Kidney capillary endothelial cell (primary cell): ENCODE measurements at regions not wholly inside any gene's neighbourhood (a gene's known extent, or its start where the extent isn't known, plus 50 kb on each side); places are given as distances from the start of the nearest gene placed in this dataset.
"Not testable (repeated sequence)": the region's sequence is repeated elsewhere in the genome, so short reads cannot be mapped to it uniquely, and the experiment has no call there.

Source experiments
- DNase-seq: peaks from one replicate; pipeline ENCODE4 v3.0.0-alpha.2; 2018; ENCODE audit warnings: low spot score

DNA sequence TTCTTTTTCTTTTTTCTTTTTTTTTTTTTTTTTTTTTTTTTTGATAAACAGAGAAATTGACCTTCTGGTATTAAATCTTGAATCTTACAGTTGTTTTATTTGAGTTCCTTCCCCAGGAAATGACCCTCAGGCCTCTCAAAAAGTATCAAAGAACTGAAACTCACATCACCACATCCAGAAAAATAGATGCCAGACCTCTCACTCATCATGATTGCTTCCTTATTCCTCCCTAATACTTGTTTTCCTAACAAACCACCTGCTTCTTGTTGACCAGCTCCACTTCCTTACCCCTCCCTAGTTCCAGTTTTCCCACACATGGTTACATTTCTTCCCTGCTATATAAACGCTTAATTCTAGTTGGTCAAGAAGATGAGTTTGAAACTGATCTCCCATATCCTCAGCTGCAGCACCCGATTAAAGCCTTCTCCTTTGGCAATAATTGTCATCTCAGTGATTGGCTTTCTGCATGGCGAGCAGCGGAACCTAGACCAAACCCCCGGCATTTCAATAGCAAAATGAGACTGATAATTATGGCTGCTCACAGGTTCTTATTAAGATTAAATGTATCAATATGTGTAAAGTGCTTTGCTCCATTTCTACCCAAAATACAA is 681.1 kb upstream of the AUTS2 start:
- no peak for DNase-seq

DNA sequence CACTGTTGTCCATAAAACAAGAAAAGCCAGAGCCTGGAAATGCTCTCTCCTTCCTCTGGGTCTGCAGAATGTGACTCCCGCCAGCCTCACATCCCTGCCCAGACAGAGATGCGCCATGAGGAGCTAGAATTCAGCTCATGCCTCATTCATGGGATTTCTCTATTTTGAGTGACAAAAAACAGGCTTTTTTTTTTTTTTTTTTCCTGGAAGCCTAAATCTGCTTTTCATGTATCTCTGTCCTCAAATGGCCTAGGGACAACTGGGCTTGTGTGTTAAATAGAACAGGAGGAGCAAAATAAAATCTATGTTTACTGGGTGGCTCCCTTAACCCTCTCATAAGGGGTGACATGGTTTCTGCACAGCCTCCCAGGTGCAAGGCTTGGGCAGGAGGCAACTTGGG is 679.7 kb upstream of the AUTS2 start:
- no peak for DNase-seq

- DNase-seq = no peak
Measured at GRCh38 chr7:68922850-68923249, 675.4 kb upstream of the AUTS2 start.

GRCh38 chr7:68925241-68925640 is 673.0 kb upstream of the AUTS2 start:
- no peak for DNase-seq

DNA sequence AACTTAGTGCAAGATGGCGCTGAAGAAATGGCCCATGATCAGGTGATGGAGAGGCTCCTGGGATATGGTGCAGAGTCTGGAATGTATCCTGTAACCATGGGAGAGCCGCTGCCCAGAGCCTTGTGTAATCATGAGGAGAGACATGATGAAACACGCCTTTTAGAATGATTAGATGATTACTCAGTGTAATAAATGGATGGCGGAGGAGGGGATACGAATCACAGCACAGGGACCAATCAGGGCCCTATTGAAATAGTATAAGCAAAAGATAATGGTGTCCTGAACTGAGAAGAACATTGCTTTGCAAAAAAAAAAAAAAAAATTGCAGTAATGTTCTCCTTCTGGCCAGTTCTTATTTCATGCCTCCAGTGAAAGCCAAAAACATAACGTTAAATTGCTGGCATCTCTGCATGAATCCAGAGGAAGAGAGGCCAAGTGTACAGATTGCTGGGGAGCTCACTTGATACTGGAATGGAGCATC is 668.5 kb upstream of the AUTS2 start:
- DNase-seq = no peak

- no peak for DNase-seq
Measured at GRCh38 chr7:68936471-68937035, 661.7 kb upstream of the AUTS2 start.

DNA sequence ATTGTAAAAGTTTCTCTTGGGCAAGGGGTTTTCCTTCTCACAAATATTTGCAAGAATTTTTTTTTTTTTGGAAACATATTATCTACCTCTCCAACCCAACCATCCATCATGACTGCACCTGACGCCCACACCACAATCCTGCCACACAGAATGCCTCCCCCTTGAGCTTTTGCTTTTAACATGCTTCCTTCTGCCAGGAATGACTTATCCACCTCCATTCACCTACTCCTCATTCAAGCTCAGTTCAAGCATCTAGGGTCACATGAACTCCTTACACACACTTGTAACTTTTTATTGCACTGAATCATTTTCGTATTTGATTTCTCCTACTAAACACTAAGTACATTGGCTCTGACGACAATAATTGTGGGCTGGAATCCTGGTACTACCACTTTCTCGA is 660.1 kb upstream of the AUTS2 start:
- DNase-seq = no peak

GRCh38 chr7:68943786-68944185 is 654.5 kb upstream of the AUTS2 start:
- DNase-seq = no peak

- DNase-seq = no peak
Measured at GRCh38 chr7:68955656-68956055, 642.6 kb upstream of the AUTS2 start.

GRCh38 chr7:68958571-68958970 is 639.7 kb upstream of the AUTS2 start:
- DNase-seq = no peak

GRCh38 chr7:68963552-68963951 is 634.7 kb upstream of the AUTS2 start:
- DNase-seq = no peak

DNA sequence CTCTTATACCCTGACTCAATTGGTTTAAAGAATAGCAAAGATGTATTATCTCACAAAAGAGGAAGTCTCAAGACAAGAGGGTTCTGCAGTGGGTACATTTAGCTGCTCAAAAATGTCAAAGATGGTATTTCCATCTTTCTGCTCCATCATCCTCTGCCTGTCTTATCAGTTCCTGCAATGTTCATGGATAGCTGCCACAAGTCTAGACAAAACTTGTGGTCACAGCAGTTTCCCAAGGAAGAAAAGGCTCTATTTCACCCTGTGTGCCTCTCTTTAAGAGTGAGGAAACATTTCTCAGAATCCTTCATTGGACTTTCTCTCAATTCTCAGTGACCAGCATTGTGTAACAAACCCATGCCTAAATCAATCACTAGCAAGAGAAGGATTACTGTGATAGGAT is 634.2 kb upstream of the AUTS2 start:
- no peak for DNase-seq

- no peak for DNase-seq
Measured at GRCh38 chr7:68965351-68965750, 632.9 kb upstream of the AUTS2 start.

DNA sequence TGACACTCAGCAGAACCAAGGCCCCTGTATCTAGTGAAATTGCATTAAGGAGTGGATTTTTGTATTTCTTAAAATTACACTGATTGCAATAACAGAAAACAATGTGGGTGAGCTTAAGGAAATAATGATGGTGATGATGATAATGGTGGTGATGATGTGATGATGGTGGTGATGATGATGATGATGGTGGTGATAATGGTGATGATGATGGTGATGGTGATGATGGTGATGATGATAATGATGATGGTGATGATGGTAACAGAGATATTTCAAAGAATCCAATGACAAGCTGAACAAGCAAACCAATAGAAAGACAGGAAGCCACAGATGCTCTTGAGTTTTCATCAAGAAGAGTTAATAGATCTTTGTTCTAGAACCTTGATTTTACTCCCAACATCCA is 630.7 kb upstream of the AUTS2 start:
- DNase-seq = no peak

DNA sequence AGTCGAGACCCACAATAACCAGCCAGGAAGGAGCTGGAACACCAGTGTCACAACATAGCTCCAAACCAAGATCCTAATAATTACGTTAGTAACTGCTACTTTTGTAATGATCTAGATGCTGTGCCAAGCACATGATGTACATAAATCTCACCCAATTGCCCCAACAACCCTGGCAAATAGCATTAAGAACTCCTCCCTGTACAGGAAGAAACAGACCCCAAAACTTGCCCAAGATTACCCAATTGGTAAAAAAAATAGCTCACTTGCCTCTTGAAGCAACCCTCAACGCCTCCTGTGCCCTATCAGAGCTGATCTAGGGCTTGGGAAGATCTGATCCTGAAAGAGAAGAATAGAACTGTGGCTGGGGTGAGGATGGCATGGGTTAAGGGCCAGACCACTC is 628.7 kb upstream of the AUTS2 start:
- DNase-seq = no peak

- DNase-seq = no peak
Measured at GRCh38 chr7:68971634-68972340, 626.5 kb upstream of the AUTS2 start.

DNA sequence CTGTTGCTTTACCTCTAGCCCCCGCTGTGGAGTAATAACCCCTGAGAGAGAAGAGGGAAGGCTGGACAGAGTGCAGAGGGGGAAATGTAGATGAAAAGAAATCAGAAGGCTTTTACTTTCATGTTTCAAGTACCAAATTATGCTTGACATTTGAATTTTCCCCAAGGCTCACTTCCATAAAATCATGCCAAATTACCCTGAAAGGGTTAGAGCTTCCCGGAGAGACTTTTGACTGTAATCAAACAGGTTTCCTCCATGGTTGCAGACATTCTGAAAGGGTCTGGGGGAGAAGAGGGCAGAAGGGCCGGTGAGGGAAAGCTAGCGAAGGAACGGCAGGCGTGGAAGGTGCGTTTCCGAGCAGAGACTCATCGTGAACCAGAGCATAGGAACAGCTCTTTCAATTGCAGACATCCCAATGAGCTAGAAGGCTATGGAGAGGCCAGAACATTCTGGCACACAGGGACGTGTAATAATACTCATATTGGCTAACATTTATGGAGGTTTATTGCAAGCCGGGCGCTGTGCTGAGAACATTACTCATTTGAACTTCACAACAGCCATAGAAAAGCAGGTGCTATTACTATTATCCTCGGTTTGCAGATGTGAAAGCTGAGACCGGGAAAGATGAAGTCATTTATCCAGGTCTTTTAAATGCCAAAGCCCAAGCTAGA is 620.8 kb upstream of the AUTS2 start:
- DNase-seq = no peak

DNA sequence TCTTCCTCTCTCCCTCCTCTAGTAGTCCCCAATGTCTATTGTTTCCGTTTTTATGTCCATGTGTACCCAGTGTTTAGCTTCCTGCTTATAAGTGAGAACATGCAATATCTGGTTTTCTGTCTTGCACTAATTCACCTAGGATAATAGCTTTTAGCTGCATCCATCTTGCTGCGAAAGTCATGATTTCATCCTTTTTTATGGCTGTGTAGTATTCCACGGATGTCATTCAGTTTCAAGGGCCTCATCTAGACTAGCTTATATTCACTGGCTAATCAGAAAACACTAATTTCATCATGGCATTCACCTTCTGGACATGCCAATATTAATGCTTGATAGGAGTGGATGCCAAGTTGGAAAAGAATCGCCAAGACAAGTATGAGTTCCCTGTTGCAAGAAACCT is 619.6 kb upstream of the AUTS2 start:
- no peak for DNase-seq

DNA sequence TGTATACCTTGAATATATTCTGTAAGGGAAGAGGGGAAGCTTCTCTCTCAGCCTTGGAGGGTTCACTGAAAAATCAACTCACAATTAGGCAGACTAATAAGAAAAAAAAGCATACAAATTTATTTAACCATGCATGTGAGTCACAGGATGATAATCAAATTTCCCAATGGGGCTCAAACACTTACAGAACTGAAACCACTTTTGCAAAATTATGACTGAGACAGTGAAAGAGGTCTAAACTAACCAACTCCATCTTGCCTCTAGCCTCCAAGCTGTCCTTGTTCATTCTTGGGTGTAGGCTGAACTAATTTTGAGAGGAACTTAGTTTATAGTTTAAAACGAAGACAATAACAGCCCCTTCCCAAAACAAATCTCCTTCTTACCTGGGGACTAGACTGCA is 618.3 kb upstream of the AUTS2 start:
- DNase-seq = no peak

GRCh38 chr7:68980432-68980831 is 617.8 kb upstream of the AUTS2 start:
- not testable (repeated sequence) for DNase-seq

- DNase-seq = no peak
Measured at GRCh38 chr7:68984306-68984705, 614.0 kb upstream of the AUTS2 start.

DNA sequence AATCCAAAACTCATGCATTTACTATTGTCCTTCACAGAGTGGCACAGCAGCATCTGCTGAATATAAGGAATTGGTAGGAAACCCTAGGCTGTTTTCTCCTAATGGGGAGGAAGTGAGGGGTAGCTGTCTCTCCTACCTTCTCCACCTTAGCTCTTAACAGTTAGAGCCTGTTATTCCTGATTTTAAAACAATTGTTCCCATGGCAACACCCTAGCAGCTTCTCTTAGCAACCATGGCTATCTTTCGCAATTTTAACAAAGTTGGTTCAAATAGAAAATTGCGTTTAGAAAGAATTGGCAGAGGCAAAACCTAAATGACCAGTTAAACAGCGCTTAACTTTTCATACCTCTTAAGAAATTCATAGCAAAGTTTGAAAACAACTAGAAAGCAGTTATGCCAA is 603.4 kb upstream of the AUTS2 start:
- DNase-seq = no peak

DNA sequence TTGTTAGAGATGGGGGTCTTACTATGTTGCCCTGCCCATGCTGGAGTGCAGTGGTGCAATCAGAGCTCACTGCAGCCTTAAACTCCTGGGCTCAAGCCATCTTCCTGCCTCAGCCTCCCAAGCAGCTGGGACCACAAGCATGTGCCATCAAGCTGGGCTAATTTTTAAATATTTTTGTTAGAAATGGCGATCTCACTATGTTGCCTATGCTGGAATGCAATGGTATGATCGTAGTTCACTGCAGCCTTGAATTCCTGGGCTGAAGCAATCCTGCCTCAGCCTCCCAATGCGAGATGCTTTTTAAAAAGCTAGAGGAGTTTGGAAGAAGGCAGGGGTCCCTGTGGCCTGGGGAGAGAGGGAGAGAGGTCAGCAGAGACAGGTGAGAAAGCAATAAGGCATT is 600.1 kb upstream of the AUTS2 start:
- no peak for DNase-seq
